ENCODE measurements at regions not wholly inside any gene's neighbourhood (a gene's known extent, or its start where the extent isn't known, plus 50 kb on each side); places are given as distances from the start of the nearest gene placed in this dataset.

- Histone ChIP-seq H3K27me3 (ENCODE audit: control insufficient read depth in 1 of 2, insufficient read depth in 2 of 2, low read length in 2 of 2) (peaks cover 12 to 23% of the 10 kb centered on the region in 2 experiments), H3K4me1 (ENCODE audit: insufficient read depth, low read length) (no peaks in the 10 kb centered on the region), H3K9me3 (ENCODE audit: control insufficient read depth in 1 of 2, insufficient read depth in 1 of 2, low read length in 2 of 2) (peaks cover 0 to 11% of the 10 kb centered on the region in 2 experiments), H3K27ac (ENCODE audit: low read depth in 1 of 2, low read length in 2 of 2) (no peak overlapping the region), H3K4me3 (ENCODE audit: low read length) (no peak overlapping the region), H3K36me3 (ENCODE audit: insufficient read depth, low read length) (no peaks in the 10 kb centered on the region)
- Mint-ChIP-seq H3K4me3 (no peak overlapping the region), H3K36me3 (ENCODE audit: low read depth) (no peaks in the 10 kb centered on the region), H3K27me3 (peaks cover 66% of the 10 kb centered on the region), H3K27ac (no peak overlapping the region), H3K9me3 (no peaks in the 10 kb centered on the region), H3K4me1 (ENCODE audit: low read depth) (no peaks in the 10 kb centered on the region)
- TF ChIP-seq CTCF (IDR thresholded peaks at IDR 0.05) = no peak
- intact Hi-C loops (cut with DNase I, micrococcal nuclease) = no loop called here
- POLR2A ChIA-PET = no interaction called here
- CTCF ChIA-PET = no interaction called here
- no peak for DNase-seq
- no peak for ATAC-seq (ENCODE audit: poor library complexity)
These were observed 201.1 kb upstream of the MVB12B start for GRCh38 chr9:126125577-126125976.

GRCh38 chr9:126125992-126126409, 200.6 kb upstream of the MVB12B start:
- ATAC-seq (ENCODE audit: poor library complexity) (no peak), DNase-seq (no peak)
- no peak overlapping the region for H3K4me3 ChIP-seq (ENCODE audit: low read length)
- no peak overlapping the region for H3K4me3 Mint-ChIP-seq
- no peaks in the 10 kb centered on the region for H3K36me3 ChIP-seq (ENCODE audit: insufficient read depth, low read length)
- intact Hi-C loops (cut with DNase I, micrococcal nuclease) = no loop called here
- H3K9me3 Mint-ChIP-seq = no peaks in the 10 kb centered on the region
- H3K27ac Mint-ChIP-seq = no peak overlapping the region
- TF ChIP-seq CTCF (IDR thresholded peaks at IDR 0.05) = no peak
- ChIA-PET CTCF (no interaction called here), POLR2A (no interaction called here)
- no peak overlapping the region for H3K27ac ChIP-seq (ENCODE audit: low read depth in 1 of 2, low read length in 2 of 2)
- peaks cover 12 to 27% of the 10 kb centered on the region in 2 experiments for H3K27me3 ChIP-seq (ENCODE audit: control insufficient read depth in 1 of 2, insufficient read depth in 2 of 2, low read length in 2 of 2)
- peaks cover 66% of the 10 kb centered on the region for H3K27me3 Mint-ChIP-seq
- no peaks in the 10 kb centered on the region for H3K4me1 ChIP-seq (ENCODE audit: insufficient read depth, low read length)
- no peaks in the 10 kb centered on the region for H3K4me1 Mint-ChIP-seq (ENCODE audit: low read depth)
- peaks cover 0 to 11% of the 10 kb centered on the region in 2 experiments for H3K9me3 ChIP-seq (ENCODE audit: control insufficient read depth in 1 of 2, insufficient read depth in 1 of 2, low read length in 2 of 2)
- no peaks in the 10 kb centered on the region for H3K36me3 Mint-ChIP-seq (ENCODE audit: low read depth)

GRCh38 chr9:126126807-126127206, 199.8 kb upstream of the MVB12B start:
- H3K27ac Mint-ChIP-seq = no peak overlapping the region
- no peak overlapping the region for H3K4me3 Mint-ChIP-seq
- DNase-seq (no peak), ATAC-seq (ENCODE audit: poor library complexity) (no peak)
- intact Hi-C loops (cut with DNase I, micrococcal nuclease) = no loop called here
- Histone ChIP-seq H3K27ac (ENCODE audit: low read depth in 1 of 2, low read length in 2 of 2) (no peak overlapping the region), H3K9me3 (ENCODE audit: control insufficient read depth in 1 of 2, insufficient read depth in 1 of 2, low read length in 2 of 2) (peaks cover 0 to 15% of the 10 kb centered on the region in 2 experiments), H3K36me3 (ENCODE audit: insufficient read depth, low read length) (no peaks in the 10 kb centered on the region), H3K27me3 (ENCODE audit: control insufficient read depth in 1 of 2, insufficient read depth in 2 of 2, low read length in 2 of 2) (peaks cover 12 to 29% of the 10 kb centered on the region in 2 experiments), H3K4me3 (ENCODE audit: low read length) (no peak overlapping the region), H3K4me1 (ENCODE audit: insufficient read depth, low read length) (no peaks in the 10 kb centered on the region)
- H3K9me3 Mint-ChIP-seq = no peaks in the 10 kb centered on the region
- ChIA-PET POLR2A (no interaction called here), CTCF (no interaction called here)
- H3K36me3 Mint-ChIP-seq (ENCODE audit: low read depth) = no peaks in the 10 kb centered on the region
- TF ChIP-seq CTCF (IDR thresholded peaks at IDR 0.05) = no peak
- H3K4me1 Mint-ChIP-seq (ENCODE audit: low read depth) = no peaks in the 10 kb centered on the region
- H3K27me3 Mint-ChIP-seq = peaks cover 72% of the 10 kb centered on the region
